ENCODE measurements at regions not wholly inside any gene's neighbourhood (a gene's known extent, or its start where the extent isn't known, plus 50 kb on each side); places are given as distances from the start of the nearest gene placed in this dataset.

DNA sequence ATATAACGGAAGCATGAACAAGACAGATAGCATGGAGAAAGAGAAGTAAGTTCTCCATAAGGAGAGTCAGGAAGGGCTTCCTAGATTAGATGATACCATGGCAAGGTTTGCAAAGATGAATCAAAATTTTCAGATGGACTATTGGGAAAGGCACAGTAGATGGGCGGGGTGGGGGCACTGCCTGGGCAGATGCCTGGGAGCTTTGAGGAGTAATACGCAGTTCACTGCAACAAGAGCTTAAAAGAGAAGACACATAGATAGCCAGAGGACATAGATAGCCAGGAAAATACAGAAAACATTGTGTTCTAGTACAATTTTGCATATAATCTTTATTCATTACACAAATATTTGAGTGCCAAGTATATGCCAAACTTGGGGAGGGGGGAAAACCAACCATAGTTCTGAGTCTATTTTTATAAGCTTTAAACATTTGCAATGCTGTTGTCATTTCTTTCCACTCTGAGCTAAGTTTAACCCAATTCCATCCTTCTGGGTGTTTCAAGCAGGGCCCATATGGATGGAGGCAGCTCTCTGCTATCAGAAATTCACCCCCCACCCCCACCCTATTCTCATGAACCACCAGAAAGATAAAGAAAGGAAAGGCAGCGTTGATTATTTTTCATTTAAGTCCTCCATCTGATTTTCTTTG, 120.6 kb downstream of the NUF2 start (continued):
- TF ChIP-seq TCF3 (CRISPR knock-in tag; IDR thresholded peaks at IDR 0.05), result no peak

GRCh38 chr1:163442895-163443294, 121.1 kb downstream of the NUF2 start:
- Histone ChIP-seq H3K4me1 (replicated peaks in 1 of 2; ENCODE audit: control insufficient read depth in 2 of 2, insufficient read depth in 2 of 2, low read length in 2 of 2) (no peaks in the 10 kb centered on the region), H3K27me3 (ENCODE audit: control insufficient read depth in 2 of 2, insufficient read depth in 2 of 2, low read length in 2 of 2) (no peaks in the 10 kb centered on the region), H3K9me1 (ENCODE audit: control insufficient read depth, insufficient read depth, low read length) (no peaks in the 10 kb centered on the region), H3K4me2 (ENCODE audit: insufficient read depth, low read length) (no peak overlapping the region), H2AFZ (ENCODE audit: low read depth, low read length) (no peak overlapping the region), H3K9ac (ENCODE audit: insufficient read depth in 1 of 2, low read depth in 2 of 2, low read length in 2 of 2) (no peak overlapping the region), H3K4me3 (no peak overlapping the region), H4K20me1 (replicated peaks; ENCODE audit: control insufficient read depth, insufficient read depth, low read length) (no peaks in the 10 kb centered on the region), H3K9me3 (replicated peaks; ENCODE audit: control insufficient read depth, insufficient read depth, low read depth, low read length) (no peaks in the 10 kb centered on the region), H3K79me2 (ENCODE audit: control insufficient read depth, insufficient read depth, low read length) (no peaks in the 10 kb centered on the region), H3K27ac (ENCODE audit: extremely low read depth, low read depth, low read length) (no peak overlapping the region), H3K36me3 (ENCODE audit: control insufficient read depth, insufficient read depth, low read length) (no peaks in the 10 kb centered on the region)
- no TSS peak for BruUV-seq (replicated peaks)
- ATAC-seq (no peak), DNase-seq (ENCODE audit: extremely low read depth in 1 of 4, low spot score in 3 of 4) (no peak), FAIRE-seq (no peak)
- ChIA-PET POLR2A (no interaction called here), CTCF (ENCODE audit: low intra/inter-chr PET ratio) (no interaction called here)
- under 1% methylated on average over 7 of the region's 7 CpGs for WGBS (ENCODE audit: insufficient coverage, low coverage, missing lambda C conversion rate)
- TF ChIP-seq FOXP1 (CRISPR knock-in tag; IDR thresholded peaks at IDR 0.05) (no peak), RBM34 (IDR thresholded peaks at IDR 0.05; ENCODE audit: borderline replicate concordance, insufficient read depth, low read length) (no peak), TBL1XR1 (IDR thresholded peaks at IDR 0.05; ENCODE audit: low read length in 2 of 2) (no peak), ZNF644 (tag; IDR thresholded peaks at IDR 0.05; ENCODE audit: low read depth) (no peak), SMARCA4 (IDR thresholded peaks at IDR 0.05) (no peak), ZNF766 (CRISPR knock-in tag; conservative IDR thresholded peaks at IDR 0.05) (no peak), GATAD2B (IDR thresholded peaks at IDR 0.05; ENCODE audit: borderline replicate concordance) (no peak), ZBTB26 (CRISPR knock-in tag; IDR thresholded peaks at IDR 0.05) (no peak), ZBTB43 (CRISPR knock-in tag; IDR thresholded peaks at IDR 0.05) (no peak), FOXK1 (CRISPR knock-in tag; IDR thresholded peaks at IDR 0.05; ENCODE audit: borderline replicate concordance) (no peak), PHF20 (IDR thresholded peaks at IDR 0.05; ENCODE audit: partially characterized antibody) (no peak)
- TF ChIP-seq, protein P1, sequence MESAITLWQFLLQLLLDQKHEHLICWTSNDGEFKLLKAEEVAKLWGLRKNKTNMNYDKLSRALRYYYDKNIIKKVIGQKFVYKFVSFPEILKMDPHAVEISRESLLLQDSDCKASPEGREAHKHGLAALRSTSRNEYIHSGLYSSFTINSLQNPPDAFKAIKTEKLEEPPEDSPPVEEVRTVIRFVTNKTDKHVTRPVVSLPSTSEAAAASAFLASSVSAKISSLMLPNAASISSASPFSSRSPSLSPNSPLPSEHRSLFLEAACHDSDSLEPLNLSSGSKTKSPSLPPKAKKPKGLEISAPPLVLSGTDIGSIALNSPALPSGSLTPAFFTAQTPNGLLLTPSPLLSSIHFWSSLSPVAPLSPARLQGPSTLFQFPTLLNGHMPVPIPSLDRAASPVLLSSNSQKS (CRISPR knock-in tag; IDR thresholded peaks at IDR 0.05), result no peak
- in situ Hi-C loops (cut with MboI) (no loop called here), intact Hi-C loops (cut with micrococcal nuclease) (no loop called here)

Measured in K562 (cell line).